NCI-H82 (cell line): ENCODE measurements at regions not wholly inside any gene's neighbourhood (a gene's known extent, or its start where the extent isn't known, plus 50 kb on each side); places are given as distances from the start of the nearest gene placed in this dataset.

Experiments used
- DNase-seq: peaks from one replicate; lab custom pipeline; 2025; lab: John Stamatoyannopoulos, UW

- no peak for DNase-seq
These were observed 171.9 kb upstream of the NR5A2 start for GRCh38 chr1:199855580-199855979.

GRCh38 chr1:199856216-199856780 lies 171.2 kb upstream of the NR5A2 start:
- DNase-seq: no peak

- no peak for DNase-seq
These were observed 170.4 kb upstream of the NR5A2 start for GRCh38 chr1:199857108-199857507.

- DNase-seq: no peak
These were observed 170.0 kb upstream of the NR5A2 start for GRCh38 chr1:199857516-199857915.

GRCh38 chr1:199858171-199858570 lies 169.3 kb upstream of the NR5A2 start:
- no peak for DNase-seq

- no peak for DNase-seq
These were observed 168.7 kb upstream of the NR5A2 start for GRCh38 chr1:199858856-199859255.

- no peak for DNase-seq
These were observed 168.0 kb upstream of the NR5A2 start for GRCh38 chr1:199859491-199859933.

GRCh38 chr1:199861020-199861795 lies 166.3 kb upstream of the NR5A2 start:
- no peak for DNase-seq

GRCh38 chr1:199862047-199862446 lies 165.5 kb upstream of the NR5A2 start:
- DNase-seq: no peak

- no peak for DNase-seq
These were observed 161.3 kb upstream of the NR5A2 start for GRCh38 chr1:199866210-199866617.

- no peak for DNase-seq
These were observed 159.9 kb upstream of the NR5A2 start for GRCh38 chr1:199867601-199868000.

- no peak for DNase-seq
These were observed 158.7 kb upstream of the NR5A2 start for GRCh38 chr1:199868777-199869176.

- DNase-seq: no peak
These were observed 152.2 kb upstream of the NR5A2 start for GRCh38 chr1:199875337-199875736.

GRCh38 chr1:199875856-199876255 lies 151.7 kb upstream of the NR5A2 start:
- no peak for DNase-seq

GRCh38 chr1:199877526-199878384 lies 149.8 kb upstream of the NR5A2 start:
- no peak for DNase-seq

- DNase-seq: no peak
These were observed 148.7 kb upstream of the NR5A2 start for GRCh38 chr1:199878823-199879222.

GRCh38 chr1:199898654-199899053 lies 128.9 kb upstream of the NR5A2 start:
- no peak for DNase-seq

GRCh38 chr1:199901341-199901740 lies 126.2 kb upstream of the NR5A2 start:
- no peak for DNase-seq

GRCh38 chr1:199907361-199907760 lies 120.1 kb upstream of the NR5A2 start:
- peak; percentile 79 for DNase-seq

- DNase-seq: no peak
These were observed 118.4 kb upstream of the NR5A2 start for GRCh38 chr1:199909137-199909536.

GRCh38 chr1:199913318-199913717 lies 114.2 kb upstream of the NR5A2 start:
- no peak for DNase-seq

- no peak for DNase-seq
These were observed 113.0 kb upstream of the NR5A2 start for GRCh38 chr1:199914546-199914945.
